ENCODE measurements at regions not wholly inside any gene's neighbourhood (a gene's known extent, or its start where the extent isn't known, plus 50 kb on each side); places are given as distances from the start of the nearest gene placed in this dataset.

- H3K4me3 ChIP-seq (ENCODE audit: low read length), result no peak overlapping the region
- peaks cover 56% of the 10 kb centered on the region for H3K27me3 ChIP-seq (ENCODE audit: insufficient read depth, low read length)
- H3K4me1 ChIP-seq (ENCODE audit: insufficient read depth, low read length), result no peaks in the 10 kb centered on the region
- no peaks in the 10 kb centered on the region for H3K9me3 ChIP-seq (ENCODE audit: low read depth, low read length)
These were observed 227.4 kb upstream of the AZI2 start for GRCh38 chr3:28575746-28576613.

DNA sequence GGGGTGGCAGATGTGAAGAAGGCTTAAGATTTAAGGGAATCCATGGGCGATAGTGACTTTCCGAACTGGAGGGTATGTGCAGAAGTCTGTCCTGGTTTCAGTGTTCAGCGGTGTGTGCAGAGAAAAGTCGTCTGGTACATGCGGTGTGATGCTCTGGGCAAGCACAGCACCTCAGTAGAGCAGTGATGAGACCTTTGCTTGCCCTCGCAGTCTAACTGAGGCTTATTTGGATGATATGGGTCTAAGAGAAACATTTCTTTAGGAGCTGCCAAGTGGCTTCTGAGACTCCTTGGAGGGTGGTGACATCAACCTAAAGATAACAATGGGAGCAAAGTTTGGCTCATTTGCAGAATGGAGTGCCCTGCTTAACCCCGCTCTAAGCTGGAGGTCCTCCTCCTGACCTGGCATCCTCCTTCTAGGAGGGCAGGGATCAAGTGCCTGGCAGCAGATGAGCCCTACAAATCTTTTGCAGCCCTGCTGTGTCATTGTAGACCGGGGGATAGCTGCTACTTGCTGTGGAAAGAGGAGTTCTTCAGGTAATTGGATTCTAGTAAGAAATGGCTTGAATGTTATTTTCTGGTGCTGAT lies 228.1 kb upstream of the AZI2 start:
- H3K27me3 ChIP-seq (ENCODE audit: insufficient read depth, low read length), result peaks cover 56% of the 10 kb centered on the region
- H3K9me3 ChIP-seq (ENCODE audit: low read depth, low read length), result no peaks in the 10 kb centered on the region
- H3K4me3 ChIP-seq (ENCODE audit: low read length), result no peak overlapping the region
- no peaks in the 10 kb centered on the region for H3K4me1 ChIP-seq (ENCODE audit: insufficient read depth, low read length)

DNA sequence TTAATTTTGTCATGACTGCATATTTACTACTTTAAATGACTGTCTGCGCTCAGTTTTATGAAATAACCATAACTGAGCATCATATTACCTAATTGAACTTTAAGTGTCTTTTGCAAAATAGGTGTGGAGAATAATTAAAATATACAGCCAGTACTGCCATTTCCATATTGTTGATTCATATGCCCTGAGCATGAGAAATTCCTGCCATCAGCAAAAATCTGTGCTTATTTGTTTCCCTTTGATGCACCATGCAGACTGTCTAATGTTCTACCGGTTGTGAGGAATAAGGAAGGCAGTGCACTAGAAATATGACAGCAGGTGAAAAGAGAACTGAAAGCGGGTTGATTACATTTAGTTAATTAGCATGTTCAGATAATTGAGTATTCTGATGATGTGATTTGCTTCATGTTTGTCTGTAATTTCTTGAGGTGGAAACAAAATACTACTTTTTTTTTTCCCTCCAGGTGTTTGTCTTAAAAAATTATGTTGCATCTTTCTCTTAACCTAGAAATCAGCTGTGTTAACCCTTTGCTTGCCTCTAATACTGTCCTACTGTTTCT lies 229.4 kb upstream of the AZI2 start:
- Histone ChIP-seq H3K9me3 (ENCODE audit: low read depth, low read length) (no peaks in the 10 kb centered on the region), H3K4me3 (ENCODE audit: low read length) (no peak overlapping the region), H3K4me1 (ENCODE audit: insufficient read depth, low read length) (no peaks in the 10 kb centered on the region), H3K27me3 (ENCODE audit: insufficient read depth, low read length) (peaks cover 55% of the 10 kb centered on the region)

GRCh38 chr3:28586325-28586724 lies 237.7 kb upstream of the AZI2 start:
- Histone ChIP-seq H3K27me3 (ENCODE audit: insufficient read depth, low read length) (no peaks in the 10 kb centered on the region), H3K4me3 (ENCODE audit: low read length) (no peak overlapping the region), H3K4me1 (ENCODE audit: insufficient read depth, low read length) (no peaks in the 10 kb centered on the region), H3K9me3 (ENCODE audit: low read depth, low read length) (no peaks in the 10 kb centered on the region)

GRCh38 chr3:28587723-28588122 lies 239.1 kb upstream of the AZI2 start:
- no peaks in the 10 kb centered on the region for H3K27me3 ChIP-seq (ENCODE audit: insufficient read depth, low read length)
- no peaks in the 10 kb centered on the region for H3K4me1 ChIP-seq (ENCODE audit: insufficient read depth, low read length)
- no peaks in the 10 kb centered on the region for H3K9me3 ChIP-seq (ENCODE audit: low read depth, low read length)
- H3K4me3 ChIP-seq (ENCODE audit: low read length), result no peak overlapping the region

DNA sequence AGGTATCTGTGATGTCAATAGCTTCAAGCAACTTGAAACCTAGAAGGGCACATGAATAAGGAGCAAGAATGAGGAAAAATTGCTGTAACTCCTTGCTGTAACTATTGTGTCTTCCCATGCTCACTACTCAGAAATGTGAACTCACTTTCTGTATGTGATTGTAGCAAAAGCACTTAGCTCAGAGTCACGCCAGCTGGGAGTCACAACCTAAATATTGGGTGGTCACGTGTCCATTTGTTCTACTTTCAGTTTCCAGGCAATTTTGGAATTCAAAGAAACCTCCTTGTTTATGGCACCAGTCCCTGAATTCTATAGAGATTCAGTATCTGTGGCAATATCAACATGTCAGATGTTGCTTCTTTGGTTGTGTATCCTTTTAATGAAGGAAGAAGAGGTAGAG lies 241.6 kb upstream of the AZI2 start:
- Histone ChIP-seq H3K9me3 (ENCODE audit: low read depth, low read length) (no peaks in the 10 kb centered on the region), H3K4me3 (ENCODE audit: low read length) (no peak overlapping the region), H3K4me1 (ENCODE audit: insufficient read depth, low read length) (no peaks in the 10 kb centered on the region), H3K27me3 (ENCODE audit: insufficient read depth, low read length) (no peaks in the 10 kb centered on the region)

DNA sequence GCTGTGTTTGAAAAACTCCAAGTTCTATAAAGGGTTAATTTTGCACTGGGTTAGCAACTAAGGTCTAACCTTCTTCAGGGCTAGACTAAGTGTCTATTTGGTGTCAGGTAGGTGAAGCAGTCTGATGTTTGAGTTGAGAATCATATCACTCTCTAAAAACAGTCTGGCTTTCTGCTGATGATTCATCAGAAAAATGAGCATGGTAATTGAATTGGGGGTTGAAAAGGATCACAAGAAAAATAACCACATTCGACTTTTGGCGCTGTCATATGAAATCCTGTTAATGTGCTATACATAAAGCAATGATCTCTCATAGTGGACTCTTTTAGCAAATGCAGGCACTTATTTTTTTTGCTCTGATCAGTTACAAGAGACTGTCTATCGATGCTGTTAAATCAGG lies 242.2 kb upstream of the AZI2 start:
- Histone ChIP-seq H3K4me1 (ENCODE audit: insufficient read depth, low read length) (no peaks in the 10 kb centered on the region), H3K4me3 (ENCODE audit: low read length) (no peak overlapping the region), H3K27me3 (ENCODE audit: insufficient read depth, low read length) (no peaks in the 10 kb centered on the region), H3K9me3 (ENCODE audit: low read depth, low read length) (no peaks in the 10 kb centered on the region)

DNA sequence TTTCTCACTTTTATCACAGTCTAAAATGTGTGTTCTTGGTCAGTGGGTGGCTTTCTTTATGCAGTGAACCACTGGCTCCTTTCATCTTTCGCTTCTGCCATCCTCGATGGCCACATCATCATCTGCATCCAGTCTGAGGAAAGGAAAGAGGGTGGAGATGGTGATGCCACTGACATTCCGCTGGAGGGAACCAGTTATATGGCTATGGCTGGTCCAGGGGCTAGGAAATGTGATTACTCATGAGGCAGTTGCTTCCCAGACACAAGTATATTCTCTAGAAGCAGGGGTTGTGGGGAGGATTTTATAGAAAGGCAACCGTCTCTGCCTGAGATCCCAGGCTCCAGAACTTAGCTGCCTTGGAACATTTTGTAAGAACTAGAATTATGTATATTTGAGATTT lies 246.7 kb upstream of the AZI2 start:
- H3K27me3 ChIP-seq (ENCODE audit: insufficient read depth, low read length), result no peaks in the 10 kb centered on the region
- H3K4me1 ChIP-seq (ENCODE audit: insufficient read depth, low read length), result no peaks in the 10 kb centered on the region
- H3K4me3 ChIP-seq (ENCODE audit: low read length), result no peak overlapping the region
- H3K9me3 ChIP-seq (ENCODE audit: low read depth, low read length), result no peaks in the 10 kb centered on the region

DNA sequence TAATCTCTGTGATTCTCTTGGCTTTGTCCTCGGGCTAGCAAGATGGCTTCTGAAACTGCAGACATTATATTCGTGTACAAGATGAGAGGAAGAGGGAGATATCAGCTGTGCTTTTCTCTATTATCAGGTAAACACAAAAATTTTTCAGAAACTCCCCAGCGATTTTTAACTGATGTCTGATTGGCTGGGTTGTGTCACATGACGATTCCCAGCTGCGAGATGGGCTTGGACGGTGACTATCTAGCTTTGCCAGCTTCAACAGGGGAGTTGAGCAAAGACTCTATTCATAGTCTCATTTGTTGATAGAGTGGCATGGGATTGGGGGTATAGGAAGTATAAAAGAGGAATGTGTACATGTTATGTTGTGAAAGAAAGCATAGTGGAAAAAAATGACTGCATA lies 248.8 kb upstream of the AZI2 start:
- no peaks in the 10 kb centered on the region for H3K27me3 ChIP-seq (ENCODE audit: insufficient read depth, low read length)
- no peaks in the 10 kb centered on the region for H3K4me1 ChIP-seq (ENCODE audit: insufficient read depth, low read length)
- H3K9me3 ChIP-seq (ENCODE audit: low read depth, low read length), result no peaks in the 10 kb centered on the region
- no peak overlapping the region for H3K4me3 ChIP-seq (ENCODE audit: low read length)

GRCh38 chr3:28598165-28598564 lies 249.5 kb upstream of the AZI2 start:
- H3K27me3 ChIP-seq (ENCODE audit: insufficient read depth, low read length), result no peaks in the 10 kb centered on the region

GRCh38 chr3:28601291-28601690 lies 252.7 kb upstream of the AZI2 start:
- Histone ChIP-seq H3K4me3 (ENCODE audit: low read length) (no peak overlapping the region), H3K4me1 (ENCODE audit: insufficient read depth, low read length) (no peaks in the 10 kb centered on the region), H3K27me3 (ENCODE audit: insufficient read depth, low read length) (no peaks in the 10 kb centered on the region), H3K9me3 (ENCODE audit: low read depth, low read length) (no peaks in the 10 kb centered on the region)

More at GRCh38 chr3:28598165-28598564, 249.5 kb upstream of the AZI2 start:
- Histone ChIP-seq H3K4me1 (ENCODE audit: insufficient read depth, low read length) (no peaks in the 10 kb centered on the region), H3K9me3 (ENCODE audit: low read depth, low read length) (no peaks in the 10 kb centered on the region), H3K4me3 (ENCODE audit: low read length) (no peak overlapping the region)

DNA sequence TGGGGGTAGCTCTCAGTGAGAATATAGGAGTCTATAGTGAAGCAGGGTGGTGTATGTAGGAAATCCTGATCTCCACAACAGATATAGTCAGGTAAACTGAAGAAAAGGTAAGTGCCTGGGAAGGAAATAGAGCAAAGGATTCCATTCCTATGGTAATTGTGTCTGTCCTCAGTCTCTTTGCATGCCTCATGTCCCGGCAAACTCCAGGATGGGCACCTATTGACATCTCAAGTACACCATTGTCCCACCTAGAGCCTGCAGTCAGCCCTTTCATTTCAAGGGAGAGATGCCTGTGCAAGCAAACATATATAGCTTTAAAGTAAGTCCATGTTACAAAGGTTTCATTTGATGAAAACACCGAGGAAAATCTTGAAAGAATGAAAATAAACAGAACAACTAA lies 257.7 kb upstream of the AZI2 start:
- Histone ChIP-seq H3K9me3 (ENCODE audit: low read depth, low read length) (no peaks in the 10 kb centered on the region), H3K27me3 (ENCODE audit: insufficient read depth, low read length) (no peaks in the 10 kb centered on the region), H3K4me1 (ENCODE audit: insufficient read depth, low read length) (no peaks in the 10 kb centered on the region), H3K4me3 (ENCODE audit: low read length) (no peak overlapping the region)

GRCh38 chr3:28612232-28612631 lies 263.6 kb upstream of the AZI2 start:
- no peaks in the 10 kb centered on the region for H3K4me1 ChIP-seq (ENCODE audit: insufficient read depth, low read length)
- H3K4me3 ChIP-seq (ENCODE audit: low read length), result no peak overlapping the region
- H3K9me3 ChIP-seq (ENCODE audit: low read depth, low read length), result no peaks in the 10 kb centered on the region
- H3K27me3 ChIP-seq (ENCODE audit: insufficient read depth, low read length), result no peaks in the 10 kb centered on the region

GRCh38 chr3:28613511-28614106 lies 265.0 kb upstream of the AZI2 start:
- H3K9me3 ChIP-seq (ENCODE audit: low read depth, low read length), result no peaks in the 10 kb centered on the region
- H3K4me1 ChIP-seq (ENCODE audit: insufficient read depth, low read length), result no peaks in the 10 kb centered on the region

DNA sequence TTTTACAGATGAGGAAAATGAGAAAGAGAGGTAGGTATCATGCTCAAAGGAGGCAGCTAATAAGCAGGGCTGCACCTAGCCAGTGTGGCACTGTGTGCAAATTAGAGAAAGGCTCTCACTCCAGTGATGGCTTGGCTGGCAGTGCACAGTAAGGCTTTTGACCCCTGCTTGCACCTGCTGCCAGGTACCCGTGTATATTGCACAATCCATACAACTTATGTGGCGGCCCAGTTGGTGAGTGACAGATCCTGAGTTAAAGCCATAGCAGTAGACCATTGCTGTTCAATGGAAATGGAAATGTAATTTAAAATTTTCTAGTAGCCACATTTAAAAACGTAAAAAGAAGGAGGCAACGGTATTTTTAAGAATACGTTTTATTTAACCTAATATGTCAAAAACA lies 266.4 kb upstream of the AZI2 start:
- no peaks in the 10 kb centered on the region for H3K4me1 ChIP-seq (ENCODE audit: insufficient read depth, low read length)
- H3K27me3 ChIP-seq (ENCODE audit: insufficient read depth, low read length), result no peaks in the 10 kb centered on the region
- H3K9me3 ChIP-seq (ENCODE audit: low read depth, low read length), result no peaks in the 10 kb centered on the region
- H3K4me3 ChIP-seq (ENCODE audit: low read length), result no peak overlapping the region

More at GRCh38 chr3:28613511-28614106, 265.0 kb upstream of the AZI2 start:
- Histone ChIP-seq H3K27me3 (ENCODE audit: insufficient read depth, low read length) (no peaks in the 10 kb centered on the region), H3K4me3 (ENCODE audit: low read length) (no peak overlapping the region)
